Vagina (tissue), 2 donors: ENCODE measurements at regions not wholly inside any gene's neighbourhood (a gene's known extent, or its start where the extent isn't known, plus 50 kb on each side); places are given as distances from the start of the nearest gene placed in this dataset.

ENCODE experiments used
- POLR2A ChIP-seq, 2 donors: fragments of 450-650 bp; IDR thresholded peaks; one replicate each; pipeline ENCODE4 v1.6.1; 2017; ENCODE audit warnings: antibody characterized with exemption in 2 of 2, mild to moderate bottlenecking in 2 of 2, moderate library complexity in 2 of 2
- POLR2AphosphoS5 ChIP-seq, 2 donors: sonication (generic); formaldehyde crosslinking; IDR thresholded peaks; one replicate each; pipeline ENCODE4 v1.9.0; 2017; ENCODE audit warnings: antibody characterized with exemption in 2 of 2, mild to moderate bottlenecking in 2 of 2, low read depth in 1 of 2; ENCODE audit not compliant: insufficient read depth in 1 of 2
- TF ChIP-seq, protein P1 (sequence below), 3 experiments: fragments of 450-650 bp in 2 of 3; fragments of 200-600 bp in 1 of 3; sonication (generic) in 1 of 3; IDR thresholded peaks; one replicate each; pipeline ENCODE4 v1.5.1; 2017 to 2019; ENCODE audit warnings: antibody characterized with exemption in 3 of 3, mild to moderate bottlenecking in 2 of 3, moderate library complexity in 2 of 3

GRCh38 chr2:121049950-121050585 is 234.9 kb downstream of the TFCP2L1 start:
- TF ChIP-seq POLR2AphosphoS5 (IDR thresholded peaks at IDR 0.05; ENCODE audit: insufficient read depth in 1 of 2, low read depth in 1 of 2) (no peak), POLR2A (IDR thresholded peaks at IDR 0.05) (no peak)
- TF ChIP-seq, protein P1, sequence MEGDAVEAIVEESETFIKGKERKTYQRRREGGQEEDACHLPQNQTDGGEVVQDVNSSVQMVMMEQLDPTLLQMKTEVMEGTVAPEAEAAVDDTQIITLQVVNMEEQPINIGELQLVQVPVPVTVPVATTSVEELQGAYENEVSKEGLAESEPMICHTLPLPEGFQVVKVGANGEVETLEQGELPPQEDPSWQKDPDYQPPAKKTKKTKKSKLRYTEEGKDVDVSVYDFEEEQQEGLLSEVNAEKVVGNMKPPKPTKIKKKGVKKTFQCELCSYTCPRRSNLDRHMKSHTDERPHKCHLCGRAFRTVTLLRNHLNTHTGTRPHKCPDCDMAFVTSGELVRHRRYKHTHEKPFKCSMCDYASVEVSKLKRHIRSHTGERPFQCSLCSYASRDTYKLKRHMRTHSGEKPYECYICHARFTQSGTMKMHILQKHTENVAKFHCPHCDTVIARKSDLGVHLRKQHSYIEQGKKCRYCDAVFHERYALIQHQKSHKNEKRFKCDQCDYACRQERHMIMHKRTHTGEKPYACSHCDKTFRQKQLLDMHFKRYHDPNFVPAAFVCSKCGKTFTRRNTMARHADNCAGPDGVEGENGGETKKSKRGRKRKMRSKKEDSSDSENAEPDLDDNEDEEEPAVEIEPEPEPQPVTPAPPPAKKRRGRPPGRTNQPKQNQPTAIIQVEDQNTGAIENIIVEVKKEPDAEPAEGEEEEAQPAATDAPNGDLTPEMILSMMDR (IDR thresholded peaks at IDR 0.05): no peak
